ENCODE measurements at regions not wholly inside any gene's neighbourhood (a gene's known extent, or its start where the extent isn't known, plus 50 kb on each side); places are given as distances from the start of the nearest gene placed in this dataset.

DNA sequence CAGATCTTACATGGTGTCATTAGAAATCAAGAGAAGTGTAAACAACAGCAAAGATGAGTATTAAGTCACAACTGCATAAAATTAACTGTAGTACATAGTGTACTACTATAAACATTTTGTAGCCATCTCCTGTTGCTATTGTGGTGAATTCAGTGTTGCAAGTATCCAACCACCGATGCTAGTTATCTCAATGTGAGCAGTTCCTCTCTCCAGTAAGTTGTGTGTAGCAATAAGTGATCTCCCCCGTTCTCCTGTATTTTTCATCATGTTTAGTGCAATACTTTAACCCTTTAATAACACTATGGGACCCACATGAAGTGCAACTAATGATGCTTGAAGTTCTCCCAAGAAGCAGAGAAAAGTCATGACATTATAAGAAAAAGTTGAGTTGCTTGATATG, 264.7 kb upstream of the KCNH8 start:
- no peak for TF ChIP-seq CTCF (conservative IDR thresholded peaks at IDR 0.05; ENCODE audit: low read depth, low read length)
- no peak for TF ChIP-seq EZH2 (IDR thresholded peaks at IDR 0.05; ENCODE audit: borderline replicate concordance, low read depth, low read length, poor library complexity, severe bottlenecking)
- Histone ChIP-seq H3K27ac (ENCODE audit: low read depth, low read length, poor library complexity, severe bottlenecking) (no peak overlapping the region), H3K9me3 (ENCODE audit: low read depth, low read length, poor library complexity, severe bottlenecking) (no peaks in the 10 kb centered on the region), H3K27me3 (replicated peaks; ENCODE audit: insufficient read depth, low read depth, low read length, poor library complexity) (no peaks in the 10 kb centered on the region), H3K4me1 (ENCODE audit: insufficient read depth, low read length, poor library complexity, severe bottlenecking) (no peaks in the 10 kb centered on the region), H3K4me3 (ENCODE audit: low read depth, low read length, poor library complexity, severe bottlenecking) (no peak overlapping the region), H3K36me3 (ENCODE audit: insufficient read depth, low read length, poor library complexity, severe bottlenecking) (no peaks in the 10 kb centered on the region)
- CTCF ChIA-PET, result no interaction called here
- POLR2A ChIA-PET (ENCODE audit: low non-redundant PET), result no interaction called here
- no TSS peak for BruUV-seq (replicated peaks)
- intact Hi-C loops (cut with micrococcal nuclease; ENCODE audit: unreplicated experiment), result no loop called here
- no peak for DNase-seq (ENCODE audit: low spot score)

GRCh38 chr3:18880691-18881090, 267.6 kb upstream of the KCNH8 start:
- no peak for DNase-seq (ENCODE audit: low spot score)
- H3K4me3 ChIP-seq (ENCODE audit: low read depth, low read length, poor library complexity, severe bottlenecking), result no peak overlapping the region
- POLR2A ChIA-PET (ENCODE audit: low non-redundant PET), result no interaction called here
- CTCF ChIA-PET, result no interaction called here
- intact Hi-C loops (cut with micrococcal nuclease; ENCODE audit: unreplicated experiment), result no loop called here
- no peaks in the 10 kb centered on the region for H3K27me3 ChIP-seq (replicated peaks; ENCODE audit: insufficient read depth, low read depth, low read length, poor library complexity)
- no peaks in the 10 kb centered on the region for H3K4me1 ChIP-seq (ENCODE audit: insufficient read depth, low read length, poor library complexity, severe bottlenecking)
- no peak overlapping the region for H3K27ac ChIP-seq (ENCODE audit: low read depth, low read length, poor library complexity, severe bottlenecking)
- H3K36me3 ChIP-seq (ENCODE audit: insufficient read depth, low read length, poor library complexity, severe bottlenecking), result no peaks in the 10 kb centered on the region
- TF ChIP-seq EZH2 (IDR thresholded peaks at IDR 0.05; ENCODE audit: borderline replicate concordance, low read depth, low read length, poor library complexity, severe bottlenecking) (no peak), CTCF (conservative IDR thresholded peaks at IDR 0.05; ENCODE audit: low read depth, low read length) (no peak)
- BruUV-seq (replicated peaks), result no TSS peak
- H3K9me3 ChIP-seq (ENCODE audit: low read depth, low read length, poor library complexity, severe bottlenecking), result no peaks in the 10 kb centered on the region

DNA sequence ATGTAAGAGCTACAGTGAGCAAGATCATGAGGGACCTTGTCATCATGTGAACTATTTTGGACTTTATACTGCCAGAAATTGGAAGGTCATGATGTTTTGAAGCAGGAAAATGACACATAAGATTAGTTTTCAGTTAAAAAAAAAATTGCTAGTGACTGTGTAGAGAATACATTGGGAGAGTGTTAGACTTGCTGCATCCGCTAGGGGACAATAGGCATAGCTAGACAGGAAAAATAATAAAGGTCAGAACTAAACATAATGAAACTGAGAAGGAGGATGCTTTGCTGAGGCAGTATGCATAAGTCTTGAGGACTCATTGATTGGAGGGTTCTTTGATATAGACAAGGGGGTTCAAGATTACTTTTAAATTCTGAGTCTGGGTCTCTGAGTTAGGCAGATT, 275.8 kb upstream of the KCNH8 start:
- no TSS peak for BruUV-seq (replicated peaks)
- intact Hi-C loops (cut with micrococcal nuclease; ENCODE audit: unreplicated experiment), result no loop called here
- no peaks in the 10 kb centered on the region for H3K36me3 ChIP-seq (ENCODE audit: insufficient read depth, low read length, poor library complexity, severe bottlenecking)
- ChIA-PET CTCF (no interaction called here), POLR2A (ENCODE audit: low non-redundant PET) (no interaction called here)
- no peaks in the 10 kb centered on the region for H3K27me3 ChIP-seq (replicated peaks; ENCODE audit: insufficient read depth, low read depth, low read length, poor library complexity)
- no peaks in the 10 kb centered on the region for H3K4me1 ChIP-seq (ENCODE audit: insufficient read depth, low read length, poor library complexity, severe bottlenecking)
- no peaks in the 10 kb centered on the region for H3K9me3 ChIP-seq (ENCODE audit: low read depth, low read length, poor library complexity, severe bottlenecking)
- DNase-seq (ENCODE audit: low spot score), result no peak
- TF ChIP-seq CTCF (conservative IDR thresholded peaks at IDR 0.05; ENCODE audit: low read depth, low read length), result no peak
- TF ChIP-seq EZH2 (IDR thresholded peaks at IDR 0.05; ENCODE audit: borderline replicate concordance, low read depth, low read length, poor library complexity, severe bottlenecking), result no peak
- no peak overlapping the region for H3K27ac ChIP-seq (ENCODE audit: low read depth, low read length, poor library complexity, severe bottlenecking)
- no peak overlapping the region for H3K4me3 ChIP-seq (ENCODE audit: low read depth, low read length, poor library complexity, severe bottlenecking)
